ENCODE measurements at regions not wholly inside any gene's neighbourhood (a gene's known extent, or its start where the extent isn't known, plus 50 kb on each side); places are given as distances from the start of the nearest gene placed in this dataset.

- Mint-ChIP-seq H3K9me3 (ENCODE audit: low read depth) (no peaks in the 10 kb centered on the region), H3K27me3 (no peaks in the 10 kb centered on the region), H3K27ac (no peak overlapping the region), H3K4me1 (ENCODE audit: low read depth) (peaks cover 7% of the 10 kb centered on the region), H3K36me3 (ENCODE audit: insufficient read depth) (no peaks in the 10 kb centered on the region), H3K4me3 (ENCODE audit: low read depth) (no peak overlapping the region)
- TF ChIP-seq CTCF (IDR thresholded peaks at IDR 0.05; ENCODE audit: unreplicated experiment), result no peak
- DNase-seq (ENCODE audit: low spot score, unreplicated experiment), result no peak
Observed at GRCh38 chr15:35142578-35142977, 57.5 kb upstream of the NANOGP8 start.

- Mint-ChIP-seq H3K9me3 (ENCODE audit: low read depth) (no peaks in the 10 kb centered on the region), H3K4me1 (ENCODE audit: low read depth) (peaks cover 7% of the 10 kb centered on the region), H3K27ac (no peak overlapping the region), H3K36me3 (ENCODE audit: insufficient read depth) (no peaks in the 10 kb centered on the region), H3K27me3 (no peaks in the 10 kb centered on the region), H3K4me3 (ENCODE audit: low read depth) (no peak overlapping the region)
- no peak for DNase-seq (ENCODE audit: low spot score, unreplicated experiment)
- TF ChIP-seq CTCF (IDR thresholded peaks at IDR 0.05; ENCODE audit: unreplicated experiment), result no peak
Observed at GRCh38 chr15:35141743-35142471, 56.8 kb upstream of the NANOGP8 start.

GRCh38 chr15:35139822-35140221, 54.7 kb upstream of the NANOGP8 start:
- Mint-ChIP-seq H3K4me3 (ENCODE audit: low read depth) (no peak overlapping the region), H3K27me3 (no peaks in the 10 kb centered on the region), H3K9me3 (ENCODE audit: low read depth) (no peaks in the 10 kb centered on the region), H3K4me1 (ENCODE audit: low read depth) (peaks cover 7% of the 10 kb centered on the region), H3K27ac (peak overlapping the region; percentile 33), H3K36me3 (ENCODE audit: insufficient read depth) (no peaks in the 10 kb centered on the region)
- TF ChIP-seq CTCF (IDR thresholded peaks at IDR 0.05; ENCODE audit: unreplicated experiment), result no peak
- DNase-seq (ENCODE audit: low spot score, unreplicated experiment), result no peak

GRCh38 chr15:35137190-35137574, 52.1 kb upstream of the NANOGP8 start:
- no peaks in the 10 kb centered on the region for H3K36me3 Mint-ChIP-seq (ENCODE audit: insufficient read depth)
- no peaks in the 10 kb centered on the region for H3K27me3 Mint-ChIP-seq
- TF ChIP-seq CTCF (IDR thresholded peaks at IDR 0.05; ENCODE audit: unreplicated experiment), result no peak
- H3K4me1 Mint-ChIP-seq (ENCODE audit: low read depth), result peaks cover 5% of the 10 kb centered on the region
- no peak overlapping the region for H3K4me3 Mint-ChIP-seq (ENCODE audit: low read depth)
- DNase-seq (ENCODE audit: low spot score, unreplicated experiment), result no peak
- no peak overlapping the region for H3K27ac Mint-ChIP-seq
- peaks cover under 1% of the 10 kb centered on the region for H3K9me3 Mint-ChIP-seq (ENCODE audit: low read depth)

GRCh38 chr15:35136321-35137189, 51.5 kb upstream of the NANOGP8 start:
- Mint-ChIP-seq H3K36me3 (ENCODE audit: insufficient read depth) (no peaks in the 10 kb centered on the region), H3K27ac (no peak overlapping the region), H3K4me3 (ENCODE audit: low read depth) (no peak overlapping the region), H3K27me3 (no peaks in the 10 kb centered on the region), H3K9me3 (ENCODE audit: low read depth) (peaks cover 5% of the 10 kb centered on the region), H3K4me1 (ENCODE audit: low read depth) (peaks cover 2% of the 10 kb centered on the region)
- TF ChIP-seq CTCF (IDR thresholded peaks at IDR 0.05; ENCODE audit: unreplicated experiment), result no peak
- DNase-seq (ENCODE audit: low spot score, unreplicated experiment), result no peak

Data from progenitor cell of endocrine pancreas (in vitro differentiated cells).